Keratinocyte (primary cell): ENCODE measurements at regions not wholly inside any gene's neighbourhood (a gene's known extent, or its start where the extent isn't known, plus 50 kb on each side); places are given as distances from the start of the nearest gene placed in this dataset.

Experiments
- DNase-seq: peaks from one replicate; pipeline ENCODE4 v3.0.0-alpha.2; 2011; ENCODE audit warnings: low read depth, missing footprints, low spot score
- FAIRE-seq: peaks from 2 replicates; lab custom pipeline; 2011; peaks lifted over from hg19 to GRCh38; lab: Jason Lieb, UNC
- H2AFZ ChIP-seq: 2 replicates; pipeline ENCODE4 v1.6.0; 2012; ENCODE audit warnings: low read length, control low read depth, inconsistent platforms; ENCODE audit not compliant: control insufficient read depth
- H3K27ac ChIP-seq: 2 replicates; pipeline ENCODE4 v1.5.1; 2011; ENCODE audit warnings: low read length; ENCODE audit not compliant: control insufficient read depth, insufficient read depth
- H3K27me3 ChIP-seq: 3 replicates; pipeline ENCODE4 v1.6.0; 2011; ENCODE audit warnings: low read length; ENCODE audit not compliant: control insufficient read depth, insufficient read depth; ENCODE audit errors: extremely low read depth
- H3K36me3 ChIP-seq, 2 experiments: 2 replicates in 1 of 2; 3 replicates in 1 of 2; pipeline ENCODE4 v1.5.1; 2011; ENCODE audit warnings: low read length in 2 of 2, mild to moderate bottlenecking in 1 of 2; ENCODE audit not compliant: control insufficient read depth in 2 of 2, insufficient read depth in 2 of 2; ENCODE audit errors: extremely low read depth in 1 of 2
- H3K4me1 ChIP-seq: 3 replicates; pipeline ENCODE4 v1.5.1; 2011; ENCODE audit warnings: low read length; ENCODE audit not compliant: control insufficient read depth, insufficient read depth; ENCODE audit errors: extremely low read depth
- H3K4me2 ChIP-seq: 3 replicates; pipeline ENCODE4 v1.6.0; 2011; ENCODE audit warnings: low read depth, low read length; ENCODE audit not compliant: control insufficient read depth, insufficient read depth; ENCODE audit errors: extremely low read depth
- H3K4me3 ChIP-seq, 3 experiments: fragments of 200-600 bp in 1 of 3; sonication (generic) in 1 of 3; 2 replicates in 2 of 3; 3 replicates in 1 of 3; pipeline ENCODE4 v1.5.1; 2011 to 2016; ENCODE audit warnings: low read length in 3 of 3, mild to moderate bottlenecking in 3 of 3, control low read depth in 2 of 3, inconsistent platforms in 1 of 3, low read depth in 1 of 3, mixed read lengths in 1 of 3, mixed run types in 1 of 3, moderate library complexity in 1 of 3; ENCODE audit not compliant: control insufficient read depth in 2 of 3, insufficient read depth in 2 of 3; ENCODE audit errors: extremely low read depth in 1 of 3
- H3K79me2 ChIP-seq: 2 replicates; pipeline ENCODE4 v1.6.0; 2012; ENCODE audit warnings: low read length; ENCODE audit not compliant: control insufficient read depth, insufficient read depth
- H3K9ac ChIP-seq: 3 replicates; pipeline ENCODE4 v1.6.0; 2011; ENCODE audit warnings: low read length; ENCODE audit not compliant: control insufficient read depth, insufficient read depth; ENCODE audit errors: extremely low read depth
- H3K9me1 ChIP-seq: 3 replicates; pipeline ENCODE4 v1.6.0; 2011; ENCODE audit warnings: low read length; ENCODE audit not compliant: control insufficient read depth, insufficient read depth; ENCODE audit errors: extremely low read depth
- H3K9me3 ChIP-seq: 2 replicates; pipeline ENCODE4 v1.5.1; 2012; ENCODE audit warnings: low read depth, low read length; ENCODE audit not compliant: control insufficient read depth
- H4K20me1 ChIP-seq: 3 replicates; pipeline ENCODE4 v1.6.0; 2011; ENCODE audit warnings: low read length; ENCODE audit not compliant: control insufficient read depth, insufficient read depth; ENCODE audit errors: extremely low read depth
- CTCF ChIP-seq, 3 experiments: IDR thresholded peaks in 1 of 3; conservative IDR thresholded peaks in 1 of 3; optimal IDR thresholded peaks in 1 of 3; 2 replicates in 2 of 3; 3 replicates in 1 of 3; pipeline versions ENCODE3 to v1.5.1; 2011; ENCODE audit warnings: low read length in 3 of 3, mild to moderate bottlenecking in 3 of 3, moderate library complexity in 2 of 3, control low read depth in 1 of 3, inconsistent platforms in 1 of 3; ENCODE audit not compliant: insufficient read depth in 2 of 3; ENCODE audit errors: extremely low read depth in 1 of 3
- EZH2 ChIP-seq: IDR thresholded peaks from one replicate; pipeline ENCODE4 v1.6.1; 2012; ENCODE audit warnings: inconsistent platforms, mild to moderate bottlenecking, low read length, moderate library complexity
- dilution Hi-C: fragments of 300-500 bp; cut with MboI; formaldehyde crosslinking; loops from one replicate; pipeline ENCODE4 v1.7.0; 2020; ENCODE audit warnings: low sequenced_read_pairs; ENCODE audit not compliant: extremely low pct_ligation_motif_present

GRCh38 chr6:67544851-67545452 is 1090.1 kb upstream of the ADGRB3 start:
- no peak overlapping the region for H3K4me2 ChIP-seq
- no peak for FAIRE-seq
- no peaks in the 10 kb centered on the region for H4K20me1 ChIP-seq
- H3K9me1 ChIP-seq: no peaks in the 10 kb centered on the region
- no peaks in the 10 kb centered on the region for H3K9me3 ChIP-seq
- no peak overlapping the region for H3K27ac ChIP-seq
- no peak for DNase-seq
- H2AFZ ChIP-seq: no peak overlapping the region
- dilution Hi-C loops: no loop called here
- no peaks in the 10 kb centered on the region for H3K4me1 ChIP-seq
- H3K27me3 ChIP-seq: no peaks in the 10 kb centered on the region
- H3K9ac ChIP-seq: no peak overlapping the region
- no peaks in the 10 kb centered on the region for H3K36me3 ChIP-seq
- no peaks in the 10 kb centered on the region for H3K79me2 ChIP-seq
- no peak overlapping the region for H3K4me3 ChIP-seq
- TF ChIP-seq EZH2: no peak
- no peak for TF ChIP-seq CTCF (optimal IDR thresholded peaks at IDR 0.05 in 1 of 3, IDR thresholded peaks at IDR 0.05 in 1 of 3, conservative IDR thresholded peaks at IDR 0.05 in 1 of 3; ENCODE audit: extremely low read depth in 1 of 3, insufficient read depth in 2 of 3, low read length in 3 of 3)

GRCh38 chr6:67541586-67541985 is 1093.5 kb upstream of the ADGRB3 start:
- Histone ChIP-seq H3K9ac (no peak overlapping the region), H3K4me2 (no peak overlapping the region), H3K27ac (no peak overlapping the region), H3K79me2 (no peaks in the 10 kb centered on the region), H3K27me3 (no peaks in the 10 kb centered on the region), H3K4me1 (no peaks in the 10 kb centered on the region), H4K20me1 (no peaks in the 10 kb centered on the region), H3K9me3 (no peaks in the 10 kb centered on the region), H2AFZ (no peak overlapping the region), H3K36me3 (no peaks in the 10 kb centered on the region), H3K4me3 (no peak overlapping the region), H3K9me1 (no peaks in the 10 kb centered on the region)
- FAIRE-seq: no peak
- dilution Hi-C loops: no loop called here
- DNase-seq: no peak
- TF ChIP-seq EZH2 (no peak), CTCF (optimal IDR thresholded peaks at IDR 0.05 in 1 of 3, IDR thresholded peaks at IDR 0.05 in 1 of 3, conservative IDR thresholded peaks at IDR 0.05 in 1 of 3; ENCODE audit: extremely low read depth in 1 of 3, insufficient read depth in 2 of 3, low read length in 3 of 3) (no peak)
